ENCODE measurements at regions not wholly inside any gene's neighbourhood (a gene's known extent, or its start where the extent isn't known, plus 50 kb on each side); places are given as distances from the start of the nearest gene placed in this dataset.

- no peak for DNase-seq (ENCODE audit: low spot score)
These were observed 300.9 kb downstream of the DHX35 start for GRCh38 chr20:39263076-39263475.

GRCh38 chr20:39259808-39260207 is 297.7 kb downstream of the DHX35 start:
- no peak for DNase-seq (ENCODE audit: low spot score)

GRCh38 chr20:39259010-39259803 is 297.1 kb downstream of the DHX35 start:
- no peak for DNase-seq (ENCODE audit: low spot score)

GRCh38 chr20:39258253-39258652 is 296.1 kb downstream of the DHX35 start:
- no peak for DNase-seq (ENCODE audit: low spot score)

- no peak for DNase-seq (ENCODE audit: low spot score)
These were observed 291.1 kb downstream of the DHX35 start for GRCh38 chr20:39253051-39253755.

GRCh38 chr20:39252035-39252434 is 289.9 kb downstream of the DHX35 start:
- no peak for DNase-seq (ENCODE audit: low spot score)

- no peak for DNase-seq (ENCODE audit: low spot score)
These were observed 287.7 kb downstream of the DHX35 start for GRCh38 chr20:39249798-39250197.

GRCh38 chr20:39248862-39249485 is 286.8 kb downstream of the DHX35 start:
- DNase-seq (ENCODE audit: low spot score), result no peak

- DNase-seq (ENCODE audit: low spot score), result no peak
These were observed 286.2 kb downstream of the DHX35 start for GRCh38 chr20:39248171-39248861.

- no peak for DNase-seq (ENCODE audit: low spot score)
These were observed 284.3 kb downstream of the DHX35 start for GRCh38 chr20:39246436-39246835.

GRCh38 chr20:39245685-39246311 is 283.7 kb downstream of the DHX35 start:
- no peak for DNase-seq (ENCODE audit: low spot score)

GRCh38 chr20:39243962-39244361 is 281.8 kb downstream of the DHX35 start:
- no peak for DNase-seq (ENCODE audit: low spot score)

- DNase-seq (ENCODE audit: low spot score), result no peak
These were observed 280.5 kb downstream of the DHX35 start for GRCh38 chr20:39242614-39243013.

- DNase-seq (ENCODE audit: low spot score), result no peak
These were observed 272.5 kb downstream of the DHX35 start for GRCh38 chr20:39234520-39235095.

GRCh38 chr20:39233755-39234154 is 271.6 kb downstream of the DHX35 start:
- no peak for DNase-seq (ENCODE audit: low spot score)

GRCh38 chr20:39227416-39227815 is 265.3 kb downstream of the DHX35 start:
- DNase-seq (ENCODE audit: low spot score), result no peak

GRCh38 chr20:39225978-39226377 is 263.8 kb downstream of the DHX35 start:
- no peak for DNase-seq (ENCODE audit: low spot score)

- no peak for DNase-seq (ENCODE audit: low spot score)
These were observed 263.4 kb downstream of the DHX35 start for GRCh38 chr20:39225536-39225935.

- no peak for DNase-seq (ENCODE audit: low spot score)
These were observed 260.0 kb downstream of the DHX35 start for GRCh38 chr20:39222101-39222500.

- no peak for DNase-seq (ENCODE audit: low spot score)
These were observed 254.1 kb downstream of the DHX35 start for GRCh38 chr20:39216195-39216594.

- DNase-seq (ENCODE audit: low spot score), result no peak
These were observed 252.7 kb downstream of the DHX35 start for GRCh38 chr20:39214828-39215227.
